IPS-15b (cell line): ENCODE measurements at regions not wholly inside any gene's neighbourhood (a gene's known extent, or its start where the extent isn't known, plus 50 kb on each side); places are given as distances from the start of the nearest gene placed in this dataset.
"Not testable (repeated sequence)": the region's sequence is repeated elsewhere in the genome, so short reads cannot be mapped to it uniquely, and the experiment has no call there.

Experiments
- H3K27me3 ChIP-seq: one replicate; pipeline ENCODE4 v1.6.1; 2013; ENCODE audit warnings: low read length; ENCODE audit not compliant: control insufficient read depth, insufficient read depth
- H3K36me3 ChIP-seq: one replicate; pipeline ENCODE4 v1.6.1; 2013; ENCODE audit warnings: low read length; ENCODE audit not compliant: control insufficient read depth, insufficient read depth
- H3K4me1 ChIP-seq: one replicate; pipeline ENCODE4 v1.6.1; 2013; ENCODE audit warnings: mild to moderate bottlenecking, low read length; ENCODE audit not compliant: control insufficient read depth, insufficient read depth
- H3K4me3 ChIP-seq: one replicate; pipeline ENCODE4 v1.5.1; 2013; ENCODE audit warnings: low read depth, low read length
- H3K9ac ChIP-seq: one replicate; pipeline ENCODE4 v1.6.1; 2013; ENCODE audit warnings: low read depth, mild to moderate bottlenecking, low read length
- H3K9me3 ChIP-seq: one replicate; pipeline ENCODE4 v1.6.1; 2013; ENCODE audit warnings: mild to moderate bottlenecking, low read length; ENCODE audit not compliant: control insufficient read depth, insufficient read depth

- H3K4me1 ChIP-seq: peaks cover 5% of the 10 kb centered on the region
- no peaks in the 10 kb centered on the region for H3K9me3 ChIP-seq
- no peak overlapping the region for H3K9ac ChIP-seq
- no peaks in the 10 kb centered on the region for H3K27me3 ChIP-seq
- no peaks in the 10 kb centered on the region for H3K36me3 ChIP-seq
- no peak overlapping the region for H3K4me3 ChIP-seq
These were observed 164.2 kb downstream of the FGF1 start for GRCh38 chr5:142521706-142522105.

DNA sequence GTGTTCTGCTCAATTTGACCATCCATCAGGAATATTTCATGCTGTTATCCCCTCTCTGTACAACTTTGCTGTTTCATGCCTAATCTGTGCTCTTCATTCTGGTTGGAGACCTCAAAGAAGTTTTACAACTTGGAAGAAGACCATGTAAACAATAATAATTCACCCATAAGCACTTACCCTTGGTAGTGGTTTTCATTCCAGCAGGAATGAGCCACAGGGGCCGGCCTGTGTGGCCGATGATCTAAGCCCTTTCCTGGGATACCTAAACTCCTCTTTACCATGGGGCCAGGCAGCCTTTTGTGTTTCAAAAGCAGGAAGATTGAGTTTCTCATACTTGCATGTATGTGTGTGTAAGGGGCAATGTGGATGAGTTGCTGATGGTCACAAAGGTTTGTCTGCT, 165.0 kb downstream of the FGF1 start:
- peaks cover 5% of the 10 kb centered on the region for H3K4me1 ChIP-seq
- H3K27me3 ChIP-seq: no peaks in the 10 kb centered on the region
- H3K9me3 ChIP-seq: no peaks in the 10 kb centered on the region
- H3K36me3 ChIP-seq: no peaks in the 10 kb centered on the region
- no peak overlapping the region for H3K9ac ChIP-seq
- H3K4me3 ChIP-seq: no peak overlapping the region

DNA sequence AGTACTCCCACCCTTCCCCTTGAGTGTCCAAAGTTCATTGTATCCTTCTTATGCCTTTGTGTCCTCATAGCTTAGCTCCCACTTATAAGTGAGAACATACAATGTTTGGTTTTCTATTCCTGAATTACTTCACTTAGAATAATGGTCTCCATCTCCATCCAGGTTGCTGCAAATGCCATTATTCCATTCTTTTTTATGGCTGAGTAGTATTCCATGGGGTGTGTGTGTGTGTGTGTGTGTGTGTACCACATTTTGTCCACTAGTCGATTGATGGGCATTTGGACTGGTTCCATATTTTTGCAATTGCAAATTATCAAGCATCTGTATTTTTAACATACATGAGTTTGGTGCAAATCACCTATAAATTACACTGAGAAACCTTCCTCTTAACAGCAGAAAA, 166.0 kb downstream of the FGF1 start:
- H3K4me1 ChIP-seq, H3K9ac ChIP-seq, H3K9me3 ChIP-seq, H3K27me3 ChIP-seq, H3K4me3 ChIP-seq, H3K36me3 ChIP-seq: not testable (repeated sequence)

- peaks cover 5% of the 10 kb centered on the region for H3K4me1 ChIP-seq
- no peak overlapping the region for H3K9ac ChIP-seq
- H3K27me3 ChIP-seq: no peaks in the 10 kb centered on the region
- H3K36me3 ChIP-seq: no peaks in the 10 kb centered on the region
- no peaks in the 10 kb centered on the region for H3K9me3 ChIP-seq
- no peak overlapping the region for H3K4me3 ChIP-seq
These were observed 168.1 kb downstream of the FGF1 start for GRCh38 chr5:142517840-142518239.

- H3K4me3 ChIP-seq: no peak overlapping the region
- H3K27me3 ChIP-seq: no peaks in the 10 kb centered on the region
- H3K9ac ChIP-seq: no peak overlapping the region
- no peaks in the 10 kb centered on the region for H3K36me3 ChIP-seq
- H3K9me3 ChIP-seq: no peaks in the 10 kb centered on the region
- peaks cover 5% of the 10 kb centered on the region for H3K4me1 ChIP-seq
These were observed 169.2 kb downstream of the FGF1 start for GRCh38 chr5:142516732-142517131.

DNA sequence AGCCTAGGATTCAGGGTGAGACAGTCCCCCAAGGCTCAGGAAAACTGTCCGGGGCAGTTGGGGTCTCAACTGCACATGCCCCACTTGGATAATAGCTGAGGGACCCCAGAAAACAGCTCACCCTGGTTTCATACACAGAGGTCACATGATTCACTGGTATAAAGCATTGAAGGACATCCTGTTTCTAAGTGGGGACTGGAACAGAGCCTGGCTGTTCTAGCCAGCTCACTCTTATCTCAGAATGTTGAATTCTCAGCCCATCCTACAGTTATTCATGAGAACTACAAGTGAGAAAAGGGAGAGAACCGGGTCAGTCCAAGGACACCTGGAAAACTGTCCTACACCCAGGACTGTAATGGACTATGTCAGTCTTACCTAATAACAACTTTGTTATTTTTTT, 170.9 kb downstream of the FGF1 start:
- Histone ChIP-seq H3K4me3 (no peak overlapping the region), H3K9me3 (no peaks in the 10 kb centered on the region), H3K9ac (no peak overlapping the region), H3K4me1 (no peaks in the 10 kb centered on the region), H3K27me3 (no peaks in the 10 kb centered on the region), H3K36me3 (no peaks in the 10 kb centered on the region)

GRCh38 chr5:142514196-142514595, 171.7 kb downstream of the FGF1 start:
- Histone ChIP-seq H3K27me3 (no peaks in the 10 kb centered on the region), H3K9me3 (no peaks in the 10 kb centered on the region), H3K9ac (no peak overlapping the region), H3K4me1 (no peaks in the 10 kb centered on the region), H3K36me3 (no peaks in the 10 kb centered on the region), H3K4me3 (no peak overlapping the region)

DNA sequence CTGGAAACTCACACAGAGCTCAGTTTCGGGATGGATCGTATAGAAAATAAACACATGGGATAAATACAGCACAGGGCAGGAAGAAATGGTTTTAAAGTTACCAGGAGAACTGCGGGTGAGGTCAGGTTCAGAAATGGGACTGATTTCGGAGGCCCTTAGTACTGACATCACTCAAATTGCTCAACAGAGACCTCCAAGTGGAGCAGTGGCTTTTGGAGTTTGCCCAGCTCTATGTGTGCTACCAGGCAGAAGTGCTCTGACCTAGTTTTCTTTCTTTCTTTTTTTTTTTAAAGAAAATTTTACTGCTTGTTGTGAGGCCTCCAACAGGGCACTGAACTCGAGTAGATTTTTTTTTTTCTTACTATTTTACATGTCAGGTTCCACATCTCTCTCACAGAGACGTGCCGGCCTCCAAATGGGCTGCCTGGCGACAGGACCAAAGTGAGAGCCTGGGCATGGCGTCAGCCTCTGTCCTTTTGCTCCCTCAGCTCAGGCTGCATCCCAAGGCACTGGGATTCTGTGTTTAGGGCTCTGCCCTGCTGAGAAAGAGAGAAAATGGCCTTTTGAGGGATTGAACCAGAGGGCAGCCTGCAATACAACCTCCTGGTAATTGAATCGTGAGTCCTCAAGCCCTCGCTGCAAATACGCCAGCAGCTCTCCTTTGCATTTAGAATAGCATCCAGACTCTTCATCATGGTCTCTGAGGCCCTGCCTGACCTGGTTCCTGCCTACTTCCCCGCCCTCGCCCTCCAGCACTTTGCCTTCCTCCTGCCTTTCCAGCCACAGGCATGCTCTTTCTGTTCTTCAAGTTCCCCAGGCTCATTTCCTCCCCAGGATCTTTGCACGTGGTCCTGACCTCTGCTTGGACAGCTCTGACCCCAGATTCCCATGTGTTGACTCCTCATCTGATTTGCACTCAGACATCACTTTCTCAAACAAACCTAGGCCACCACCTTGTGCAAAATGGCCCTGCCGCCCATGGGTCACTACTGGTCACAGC, 173.5 kb downstream of the FGF1 start:
- H3K9ac ChIP-seq: no peak overlapping the region
- H3K4me1 ChIP-seq: no peaks in the 10 kb centered on the region
- H3K9me3 ChIP-seq: no peaks in the 10 kb centered on the region
- no peaks in the 10 kb centered on the region for H3K36me3 ChIP-seq
- no peaks in the 10 kb centered on the region for H3K27me3 ChIP-seq
- no peak overlapping the region for H3K4me3 ChIP-seq

- Histone ChIP-seq H3K27me3 (no peaks in the 10 kb centered on the region), H3K9ac (no peak overlapping the region), H3K4me1 (no peaks in the 10 kb centered on the region), H3K4me3 (no peak overlapping the region), H3K9me3 (no peaks in the 10 kb centered on the region), H3K36me3 (no peaks in the 10 kb centered on the region)
These were observed 174.5 kb downstream of the FGF1 start for GRCh38 chr5:142511358-142511757.

GRCh38 chr5:142509026-142509425, 176.9 kb downstream of the FGF1 start:
- no peaks in the 10 kb centered on the region for H3K4me1 ChIP-seq
- no peaks in the 10 kb centered on the region for H3K27me3 ChIP-seq
- no peaks in the 10 kb centered on the region for H3K9me3 ChIP-seq
- no peak overlapping the region for H3K9ac ChIP-seq
- H3K36me3 ChIP-seq: no peaks in the 10 kb centered on the region
- H3K4me3 ChIP-seq: no peak overlapping the region

DNA sequence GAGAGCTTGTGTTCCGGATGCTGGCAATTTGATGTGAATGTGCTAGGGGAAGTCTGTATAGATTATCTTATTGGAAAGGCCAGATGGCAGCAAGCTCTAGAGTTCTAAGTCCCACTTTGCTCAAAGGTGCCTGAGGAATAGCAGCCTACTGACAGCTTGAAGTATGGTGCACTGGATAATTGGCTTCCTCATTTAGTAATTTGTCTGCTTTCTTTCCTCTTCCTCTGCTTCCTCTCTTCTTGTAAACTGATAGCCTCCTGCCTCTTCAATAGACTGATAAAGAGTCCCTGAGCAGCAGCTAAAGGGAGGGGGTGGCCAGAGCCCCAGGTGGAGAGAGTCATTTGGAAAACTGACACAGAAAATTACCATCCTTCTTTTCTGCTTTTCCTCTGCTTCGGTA, 177.3 kb downstream of the FGF1 start:
- Histone ChIP-seq H3K9ac (no peak overlapping the region), H3K4me1 (no peaks in the 10 kb centered on the region), H3K27me3 (no peaks in the 10 kb centered on the region), H3K36me3 (no peaks in the 10 kb centered on the region), H3K4me3 (no peak overlapping the region), H3K9me3 (no peaks in the 10 kb centered on the region)
